ENCODE measurements at regions not wholly inside any gene's neighbourhood (a gene's known extent, or its start where the extent isn't known, plus 50 kb on each side); places are given as distances from the start of the nearest gene placed in this dataset.

DNA sequence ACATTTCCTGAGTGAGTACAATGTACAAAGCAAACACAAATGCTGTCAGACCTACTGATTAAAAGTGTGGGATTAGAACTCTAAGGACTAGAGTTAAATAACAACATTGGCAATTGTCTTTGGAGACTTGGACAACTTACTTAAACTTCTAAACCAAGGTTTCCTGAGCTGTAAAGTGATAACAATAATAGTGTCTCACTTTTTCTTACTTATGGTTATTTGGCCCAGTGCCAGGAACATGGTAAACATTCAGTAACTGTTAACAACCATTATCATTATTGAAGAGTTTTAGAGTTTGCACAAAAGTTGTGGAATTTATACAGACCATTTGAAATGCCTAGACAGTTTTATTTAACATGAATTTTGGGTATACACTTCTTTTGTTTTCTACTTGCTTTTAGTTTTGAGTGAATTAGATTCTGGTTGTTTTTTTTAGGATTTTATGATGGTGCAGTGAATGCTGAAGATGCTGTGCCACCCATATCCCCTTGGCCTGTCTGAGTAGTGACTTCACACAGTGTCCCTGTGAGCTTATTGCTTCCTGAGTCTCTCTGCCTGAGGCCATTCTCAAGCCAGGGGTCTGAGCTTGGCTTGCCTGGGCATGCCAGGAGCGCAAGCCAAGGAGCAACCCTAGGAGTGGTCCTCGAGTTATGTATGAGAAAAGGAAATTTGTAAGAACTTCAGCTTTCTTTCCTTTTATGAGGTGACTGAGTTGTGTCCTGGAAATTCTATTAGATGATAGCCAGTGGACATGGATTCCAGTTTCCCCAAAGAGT lies 932.8 kb downstream of the TTLL7 start:
- TF ChIP-seq RFX5 (IDR thresholded peaks at IDR 0.05; ENCODE audit: low read depth, low read length) (no peak), POLR2A (IDR thresholded peaks at IDR 0.05; ENCODE audit: low read depth, low read length) (no peak), RAD21 (IDR thresholded peaks at IDR 0.05; ENCODE audit: low read length) (no peak), MXI1 (IDR thresholded peaks at IDR 0.05; ENCODE audit: borderline replicate concordance, low read depth, low read length) (no peak), BHLHE40 (IDR thresholded peaks at IDR 0.05; ENCODE audit: low read depth, low read length) (no peak), CEBPB (IDR thresholded peaks at IDR 0.05; ENCODE audit: low read depth, low read length) (no peak), RCOR1 (IDR thresholded peaks at IDR 0.05; ENCODE audit: insufficient replicate concordance, low read length) (no peak), MAFK (IDR thresholded peaks at IDR 0.05; ENCODE audit: low read depth, low read length) (no peak), SMC3 (IDR thresholded peaks at IDR 0.05; ENCODE audit: low read depth, low read length) (no peak), ELK1 (IDR thresholded peaks at IDR 0.05; ENCODE audit: borderline replicate concordance, low read depth, low read length) (no peak)
- TF ChIP-seq, protein P1, sequence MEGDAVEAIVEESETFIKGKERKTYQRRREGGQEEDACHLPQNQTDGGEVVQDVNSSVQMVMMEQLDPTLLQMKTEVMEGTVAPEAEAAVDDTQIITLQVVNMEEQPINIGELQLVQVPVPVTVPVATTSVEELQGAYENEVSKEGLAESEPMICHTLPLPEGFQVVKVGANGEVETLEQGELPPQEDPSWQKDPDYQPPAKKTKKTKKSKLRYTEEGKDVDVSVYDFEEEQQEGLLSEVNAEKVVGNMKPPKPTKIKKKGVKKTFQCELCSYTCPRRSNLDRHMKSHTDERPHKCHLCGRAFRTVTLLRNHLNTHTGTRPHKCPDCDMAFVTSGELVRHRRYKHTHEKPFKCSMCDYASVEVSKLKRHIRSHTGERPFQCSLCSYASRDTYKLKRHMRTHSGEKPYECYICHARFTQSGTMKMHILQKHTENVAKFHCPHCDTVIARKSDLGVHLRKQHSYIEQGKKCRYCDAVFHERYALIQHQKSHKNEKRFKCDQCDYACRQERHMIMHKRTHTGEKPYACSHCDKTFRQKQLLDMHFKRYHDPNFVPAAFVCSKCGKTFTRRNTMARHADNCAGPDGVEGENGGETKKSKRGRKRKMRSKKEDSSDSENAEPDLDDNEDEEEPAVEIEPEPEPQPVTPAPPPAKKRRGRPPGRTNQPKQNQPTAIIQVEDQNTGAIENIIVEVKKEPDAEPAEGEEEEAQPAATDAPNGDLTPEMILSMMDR (conservative IDR thresholded peaks at IDR 0.05; ENCODE audit: low read depth, low read length) = no peak
- TF ChIP-seq, protein P2, sequence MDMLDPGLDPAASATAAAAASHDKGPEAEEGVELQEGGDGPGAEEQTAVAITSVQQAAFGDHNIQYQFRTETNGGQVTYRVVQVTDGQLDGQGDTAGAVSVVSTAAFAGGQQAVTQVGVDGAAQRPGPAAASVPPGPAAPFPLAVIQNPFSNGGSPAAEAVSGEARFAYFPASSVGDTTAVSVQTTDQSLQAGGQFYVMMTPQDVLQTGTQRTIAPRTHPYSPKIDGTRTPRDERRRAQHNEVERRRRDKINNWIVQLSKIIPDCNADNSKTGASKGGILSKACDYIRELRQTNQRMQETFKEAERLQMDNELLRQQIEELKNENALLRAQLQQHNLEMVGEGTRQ (IDR thresholded peaks at IDR 0.05; ENCODE audit: low read depth, low read length) = no peak
